Suppressor macrophage (primary cell): ENCODE measurements at regions not wholly inside any gene's neighbourhood (a gene's known extent, or its start where the extent isn't known, plus 50 kb on each side); places are given as distances from the start of the nearest gene placed in this dataset.
A peak's percentile ranks its signal among the peaks of the same experiment; 100 is the strongest.
"Not testable (repeated sequence)": the region's sequence is repeated elsewhere in the genome, so short reads cannot be mapped to it uniquely, and the experiment has no call there.

Experiments
- DNase-seq, 4 experiments: peaks; one replicate each; pipeline ENCODE4 v3.0.0-alpha.2; 2020 to 2022

- not testable (repeated sequence) for DNase-seq
Observed at GRCh38 chrY:3491423-3491822, 87.4 kb upstream of the TGIF2LY start.

- not testable (repeated sequence) for DNase-seq
Observed at GRCh38 chrY:3494539-3494938, 84.3 kb upstream of the TGIF2LY start.

- peak; percentile 1 to 36 (median 21) for DNase-seq
Observed at GRCh38 chrY:3527040-3527439, 51.8 kb upstream of the TGIF2LY start.
